ENCODE measurements at regions not wholly inside any gene's neighbourhood (a gene's known extent, or its start where the extent isn't known, plus 50 kb on each side); places are given as distances from the start of the nearest gene placed in this dataset.

DNA sequence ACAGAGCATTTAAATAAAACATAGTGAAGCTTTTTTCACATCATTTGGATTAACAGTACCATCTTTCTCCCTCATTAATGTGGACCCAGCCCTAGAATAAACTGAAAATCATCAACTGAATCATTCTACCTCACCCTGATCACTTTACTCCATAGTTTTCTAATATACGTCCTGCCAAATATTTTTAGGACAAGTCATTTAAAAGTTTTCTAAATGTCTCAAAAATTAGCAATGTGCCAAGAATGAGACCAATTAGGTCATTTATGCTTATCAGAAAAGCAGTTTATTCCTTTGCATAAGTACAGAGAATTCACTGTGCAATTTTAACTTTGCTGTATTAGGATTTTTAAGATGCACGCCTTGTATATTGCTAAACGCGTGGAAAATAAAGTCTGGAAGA is 284.4 kb downstream of the PIK3R1 start:
- DNase-seq (no peak), ATAC-seq (no peak)
- Histone ChIP-seq H3K27ac (no peak overlapping the region), H3K36me3 (no peaks in the 10 kb centered on the region), H3K9me3 (peaks cover 11% of the 10 kb centered on the region), H3K4me3 (no peak overlapping the region), H3K27me3 (ENCODE audit: low read depth) (no peaks in the 10 kb centered on the region), H3K4me1 (no peaks in the 10 kb centered on the region)
- no peak for TF ChIP-seq CTCF (IDR thresholded peaks at IDR 0.05)
- intact Hi-C loops (cut with DNase I) = no loop called here

DNA sequence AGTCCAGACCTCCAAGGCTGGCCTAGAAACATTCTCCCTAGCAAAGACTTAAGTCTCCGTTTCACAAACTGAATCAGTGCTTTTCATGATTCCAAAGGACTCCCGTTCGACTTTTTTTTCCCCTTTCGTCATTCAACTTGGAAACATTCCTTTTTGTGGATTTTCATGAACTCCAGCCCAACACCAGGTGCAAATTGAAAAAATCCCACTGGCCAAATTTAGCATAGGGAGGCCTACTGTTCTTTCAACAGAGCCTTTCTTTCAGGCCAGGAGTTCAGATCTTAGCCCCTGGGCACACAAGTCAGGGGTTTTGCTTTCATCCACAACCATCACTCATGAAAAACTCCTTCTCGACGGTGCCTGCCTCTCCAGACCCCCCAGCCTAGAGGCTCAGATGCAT is 285.3 kb downstream of the PIK3R1 start:
- no peak overlapping the region for H3K27ac ChIP-seq
- H3K27me3 ChIP-seq (ENCODE audit: low read depth) = no peaks in the 10 kb centered on the region
- ATAC-seq (no peak), DNase-seq (no peak)
- no peak for TF ChIP-seq CTCF (IDR thresholded peaks at IDR 0.05)
- no peaks in the 10 kb centered on the region for H3K4me1 ChIP-seq
- no peaks in the 10 kb centered on the region for H3K36me3 ChIP-seq
- peaks cover 11% of the 10 kb centered on the region for H3K9me3 ChIP-seq
- intact Hi-C loops (cut with DNase I) = no loop called here
- H3K4me3 ChIP-seq = no peak overlapping the region

DNA sequence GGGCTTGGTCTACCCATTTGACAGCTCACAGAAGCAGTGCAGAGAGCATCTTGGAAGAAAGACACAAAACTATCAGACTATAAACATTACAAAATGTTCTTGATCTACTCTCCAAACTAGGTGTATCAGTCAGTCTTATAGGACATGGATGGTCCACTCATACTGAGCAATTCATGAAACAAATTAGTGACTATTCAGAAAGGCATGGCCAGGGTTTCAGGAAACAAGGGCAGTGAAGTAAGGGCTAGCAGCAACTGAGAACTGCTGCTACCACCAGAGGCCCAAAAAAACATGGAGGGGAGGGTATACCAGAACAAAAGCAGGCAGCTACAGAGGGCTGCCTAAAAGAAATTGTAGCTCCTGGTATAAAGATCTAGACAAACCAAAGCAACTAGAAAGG is 287.0 kb downstream of the PIK3R1 start:
- no peak for TF ChIP-seq CTCF (IDR thresholded peaks at IDR 0.05)
- DNase-seq (no peak), ATAC-seq (no peak)
- Histone ChIP-seq H3K36me3 (no peaks in the 10 kb centered on the region), H3K4me1 (no peaks in the 10 kb centered on the region), H3K4me3 (no peak overlapping the region), H3K27ac (no peak overlapping the region), H3K27me3 (ENCODE audit: low read depth) (no peaks in the 10 kb centered on the region), H3K9me3 (peaks cover 11% of the 10 kb centered on the region)
- intact Hi-C loops (cut with DNase I) = no loop called here

DNA sequence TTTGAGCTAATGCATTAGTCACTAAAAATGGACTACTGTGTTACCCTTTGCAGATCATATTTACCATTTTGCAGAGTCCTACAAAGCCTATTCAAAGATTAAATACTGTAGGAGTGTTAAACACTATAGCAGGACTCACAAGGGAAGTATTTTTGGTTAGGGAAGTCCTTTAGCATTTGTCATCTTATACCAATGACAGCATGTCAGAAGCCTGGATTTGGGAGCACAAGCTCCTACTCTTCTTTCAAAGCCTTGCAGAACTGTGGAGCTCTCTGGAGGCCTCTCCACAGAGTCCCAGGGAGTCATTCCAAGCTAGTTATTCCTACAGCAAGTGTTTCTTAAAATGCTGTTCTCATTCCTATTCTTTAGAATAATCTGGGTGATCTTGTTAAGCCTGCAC is 288.8 kb downstream of the PIK3R1 start:
- H3K27ac ChIP-seq = no peak overlapping the region
- H3K9me3 ChIP-seq = no peaks in the 10 kb centered on the region
- intact Hi-C loops (cut with DNase I) = no loop called here
- DNase-seq (no peak), ATAC-seq (no peak)
- no peaks in the 10 kb centered on the region for H3K36me3 ChIP-seq
- no peaks in the 10 kb centered on the region for H3K27me3 ChIP-seq (ENCODE audit: low read depth)
- no peaks in the 10 kb centered on the region for H3K4me1 ChIP-seq
- TF ChIP-seq CTCF (IDR thresholded peaks at IDR 0.05) = no peak
- H3K4me3 ChIP-seq = no peak overlapping the region

DNA sequence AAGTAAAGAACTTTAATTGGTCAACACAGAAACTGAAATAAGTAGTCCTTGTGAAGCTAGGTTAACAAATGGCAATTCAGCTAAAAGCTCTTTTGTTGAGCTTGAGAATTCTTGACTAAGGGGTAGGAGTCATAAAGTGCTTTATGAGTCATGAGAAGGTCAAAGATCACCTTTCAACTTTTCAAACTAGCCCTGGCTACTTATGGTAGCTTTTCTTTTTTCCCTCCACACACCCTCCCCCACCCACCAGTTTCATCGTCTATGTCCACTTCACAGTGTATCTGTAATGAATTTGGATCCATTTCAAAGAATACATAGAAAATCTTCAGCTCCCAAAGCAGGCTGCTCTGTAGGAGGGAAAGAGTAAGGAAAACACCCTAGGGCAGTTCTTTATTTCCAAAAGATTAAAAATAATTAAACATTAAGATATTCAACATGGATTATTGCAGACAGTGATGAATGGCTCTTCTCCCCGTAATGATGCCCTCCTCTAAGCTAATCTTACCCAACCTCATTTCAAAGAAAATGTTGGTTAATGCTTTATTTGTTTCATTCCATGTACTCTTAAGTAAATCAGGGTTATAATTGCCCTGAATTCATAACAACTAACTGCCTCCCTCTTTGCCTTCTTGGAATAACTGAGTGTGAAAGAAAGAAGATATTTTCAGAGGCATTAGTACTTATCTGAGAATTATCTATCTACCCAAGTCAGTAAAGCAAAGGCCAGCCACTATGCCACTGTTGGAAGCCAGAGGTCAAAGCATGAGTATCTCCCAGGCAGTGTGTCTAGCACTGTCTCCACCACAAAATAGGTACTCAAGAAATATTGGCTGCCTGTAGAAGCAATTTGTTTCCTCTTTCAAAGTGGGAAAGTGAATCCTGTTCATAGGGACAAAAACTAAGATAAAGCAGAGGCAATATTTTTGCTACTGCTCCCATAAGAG is 290.6 kb downstream of the PIK3R1 start:
- Histone ChIP-seq H3K36me3 (no peaks in the 10 kb centered on the region), H3K4me1 (no peaks in the 10 kb centered on the region), H3K27me3 (ENCODE audit: low read depth) (no peaks in the 10 kb centered on the region), H3K9me3 (no peaks in the 10 kb centered on the region), H3K4me3 (no peak overlapping the region), H3K27ac (no peak overlapping the region)
- DNase-seq (no peak), ATAC-seq (peak; percentile 19 to 34)
- no peak for TF ChIP-seq CTCF (IDR thresholded peaks at IDR 0.05)
- intact Hi-C loops (cut with DNase I) = no loop called here

All from lower lobe of right lung (tissue), 2 donors.